ENCODE measurements at regions not wholly inside any gene's neighbourhood (a gene's known extent, or its start where the extent isn't known, plus 50 kb on each side); places are given as distances from the start of the nearest gene placed in this dataset.
A peak's percentile ranks its signal among the peaks of the same experiment; 100 is the strongest.

- DNase-seq, result no peak
Measured at GRCh38 chr2:57733956-57734355, 312.6 kb upstream of the VRK2 start.

- DNase-seq, result no peak
Measured at GRCh38 chr2:57740891-57741290, 305.7 kb upstream of the VRK2 start.

GRCh38 chr2:57753636-57754035 lies 293.0 kb upstream of the VRK2 start:
- DNase-seq, result no peak

GRCh38 chr2:57758686-57759085 lies 287.9 kb upstream of the VRK2 start:
- no peak for DNase-seq

- DNase-seq, result no peak
Measured at GRCh38 chr2:57759131-57759530, 287.5 kb upstream of the VRK2 start.

GRCh38 chr2:57759822-57760300 lies 286.7 kb upstream of the VRK2 start:
- peak; percentile 37 for DNase-seq

DNA sequence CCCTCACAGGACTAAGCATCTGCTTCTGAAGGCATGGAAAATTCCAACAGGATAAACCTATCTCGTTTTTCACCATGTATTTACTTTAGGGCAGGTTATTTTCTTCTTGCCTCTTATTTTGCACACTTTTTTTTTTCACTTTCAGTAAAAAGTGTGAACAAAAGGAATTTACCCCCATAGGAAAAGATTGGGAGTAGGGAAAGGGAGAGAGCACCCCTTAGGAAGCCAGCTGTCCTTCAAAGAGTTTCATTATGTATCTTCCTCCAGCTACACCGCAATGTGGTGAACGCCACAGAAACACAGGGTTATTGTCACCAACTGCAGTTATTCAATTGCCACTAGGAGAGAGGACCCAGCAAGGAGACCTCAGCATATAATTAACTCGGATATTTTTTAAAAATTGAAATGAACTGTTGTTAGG lies 286.2 kb upstream of the VRK2 start:
- no peak for DNase-seq

DNA sequence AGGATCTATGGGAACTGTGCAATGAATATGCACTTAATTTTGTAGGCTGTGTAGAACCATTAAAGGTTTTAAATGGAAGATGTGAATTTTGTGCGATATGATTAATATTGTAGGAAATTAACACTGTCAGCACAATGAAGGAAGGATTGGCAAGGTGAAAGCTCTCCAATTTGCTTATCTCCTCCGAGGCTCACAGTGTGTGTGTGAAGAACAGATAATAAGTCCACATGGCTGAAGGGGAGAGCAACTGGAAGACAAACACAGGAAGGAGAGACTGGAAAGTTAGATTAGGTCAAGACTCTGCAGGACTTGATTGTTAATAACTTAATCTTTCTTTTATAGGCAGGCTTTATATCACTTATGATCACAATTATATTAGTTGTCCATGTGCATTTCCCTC lies 269.7 kb upstream of the VRK2 start:
- DNase-seq, result no peak

DNA sequence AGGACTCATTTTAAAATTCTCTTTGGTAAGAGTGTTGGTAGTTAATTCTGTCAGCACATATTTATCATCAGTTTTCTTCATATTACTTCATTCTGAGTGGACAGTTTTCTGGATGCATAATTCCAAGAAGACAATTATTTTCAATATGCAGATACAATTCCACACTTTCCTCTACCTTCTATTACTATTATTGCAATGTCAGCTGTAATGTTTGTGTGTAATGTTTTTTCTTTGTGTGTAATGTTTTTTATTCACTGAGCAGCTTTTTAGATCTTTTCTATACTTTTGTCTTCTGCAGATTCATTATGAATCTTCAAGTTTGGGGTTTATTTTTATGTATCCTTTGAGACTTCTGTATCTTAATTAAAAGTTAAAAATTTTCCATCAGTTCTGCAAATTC lies 264.0 kb upstream of the VRK2 start:
- DNase-seq, result no peak

GRCh38 chr2:57793310-57793709 lies 253.3 kb upstream of the VRK2 start:
- no peak for DNase-seq

- no peak for DNase-seq
Measured at GRCh38 chr2:57796527-57796926, 250.1 kb upstream of the VRK2 start.

- no peak for DNase-seq
Measured at GRCh38 chr2:57798346-57798745, 248.3 kb upstream of the VRK2 start.

- DNase-seq, result no peak
Measured at GRCh38 chr2:57802243-57802642, 244.4 kb upstream of the VRK2 start.

DNA sequence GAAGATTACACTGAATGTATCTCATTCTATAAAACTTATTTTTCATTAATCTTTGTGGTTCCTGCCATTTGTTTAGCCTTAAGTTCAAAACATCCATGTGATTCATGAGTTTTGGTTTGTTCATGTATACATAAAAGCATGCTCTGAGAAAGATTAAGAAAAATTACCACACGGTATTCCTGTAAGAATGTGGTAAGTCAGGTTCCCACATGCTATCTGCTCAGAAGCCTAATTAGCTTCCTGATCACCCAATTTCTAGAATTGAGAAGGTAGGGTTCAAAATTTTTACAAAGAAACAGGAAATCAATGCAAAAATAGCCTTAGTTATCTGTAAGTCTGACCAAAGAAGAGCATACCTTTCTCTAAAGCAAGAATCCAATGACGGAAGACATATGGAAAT lies 241.6 kb upstream of the VRK2 start:
- no peak for DNase-seq

GRCh38 chr2:57806449-57806968 lies 240.1 kb upstream of the VRK2 start:
- no peak for DNase-seq

GRCh38 chr2:57809230-57809629 lies 237.4 kb upstream of the VRK2 start:
- DNase-seq, result no peak

DNA sequence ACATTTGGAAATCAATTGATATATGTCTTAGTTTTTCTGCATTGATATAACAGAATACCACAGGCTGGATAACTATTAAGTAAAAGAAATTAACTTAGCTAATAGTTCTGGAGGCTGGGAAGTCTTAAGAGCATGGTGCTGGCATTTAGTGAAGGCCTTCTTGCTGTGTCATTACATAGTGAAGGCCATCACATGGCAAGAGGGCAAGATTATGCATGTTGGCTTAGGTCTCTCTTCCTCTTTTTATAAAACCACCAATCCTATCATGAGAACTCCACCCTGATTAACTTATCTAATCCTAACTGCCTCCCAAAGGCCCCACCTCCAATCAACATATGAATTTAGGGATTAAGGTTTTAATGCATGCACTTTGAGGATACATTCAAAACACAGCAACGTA lies 225.5 kb upstream of the VRK2 start:
- DNase-seq, result no peak

DNA sequence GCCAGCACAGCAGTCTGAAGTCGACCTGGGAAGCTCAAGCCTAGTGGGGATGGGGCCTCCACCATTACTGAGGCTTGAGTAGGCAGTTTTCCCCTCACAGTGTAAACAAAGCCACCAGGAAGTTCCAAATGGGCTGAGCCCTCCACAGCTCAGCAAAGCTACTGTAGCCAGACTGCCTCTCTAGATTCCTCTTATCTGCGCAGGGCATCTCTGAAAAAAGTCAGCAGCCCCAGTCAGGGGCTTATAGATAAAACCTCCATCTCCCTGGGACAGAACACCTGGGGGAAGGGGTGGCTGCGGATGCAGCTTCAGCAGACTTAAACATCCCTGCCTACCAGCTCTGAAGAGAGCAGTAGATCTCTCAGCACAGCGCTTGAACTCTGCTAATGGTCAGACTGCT lies 218.4 kb upstream of the VRK2 start:
- DNase-seq, result no peak

DNA sequence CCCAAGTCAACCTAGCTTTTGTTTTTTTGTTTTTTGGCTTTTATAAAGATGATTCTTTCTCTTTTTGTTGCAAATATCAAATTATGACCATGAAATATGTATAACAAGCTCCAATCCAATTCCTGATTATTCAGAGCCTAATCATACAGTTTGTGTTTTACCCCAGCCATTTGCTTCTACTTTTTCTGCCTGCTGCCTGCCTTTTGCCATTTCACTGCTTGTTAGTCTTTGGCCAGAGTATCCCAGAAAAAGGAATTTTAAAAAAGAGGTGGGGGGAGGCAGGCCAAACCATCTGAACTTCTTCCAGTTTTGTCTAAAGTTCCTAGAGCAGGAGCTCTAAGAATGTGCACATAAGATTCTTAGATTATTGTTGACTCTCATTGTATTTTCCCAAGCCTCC lies 211.9 kb upstream of the VRK2 start:
- no peak for DNase-seq

DNA sequence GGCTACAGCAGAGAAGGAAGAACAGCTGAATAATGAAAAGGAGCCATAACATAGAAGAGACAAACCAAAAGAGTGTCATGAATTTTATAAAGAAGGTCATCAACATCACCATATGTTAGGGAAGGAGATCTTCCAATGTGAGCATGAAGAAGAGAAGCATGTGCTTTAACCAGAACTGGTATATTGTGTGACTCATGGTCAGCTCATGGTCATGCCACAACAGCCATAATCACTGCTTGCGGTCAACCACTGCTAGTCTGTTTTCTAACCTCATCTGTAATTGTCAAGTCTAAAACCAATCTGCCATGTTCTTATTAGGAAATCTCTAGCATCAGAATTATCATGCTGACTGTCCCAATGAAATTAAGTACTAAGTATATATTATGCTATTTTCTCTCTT lies 204.1 kb upstream of the VRK2 start:
- DNase-seq, result no peak

GRCh38 chr2:57843158-57843557 lies 203.4 kb upstream of the VRK2 start:
- DNase-seq, result no peak

DNA sequence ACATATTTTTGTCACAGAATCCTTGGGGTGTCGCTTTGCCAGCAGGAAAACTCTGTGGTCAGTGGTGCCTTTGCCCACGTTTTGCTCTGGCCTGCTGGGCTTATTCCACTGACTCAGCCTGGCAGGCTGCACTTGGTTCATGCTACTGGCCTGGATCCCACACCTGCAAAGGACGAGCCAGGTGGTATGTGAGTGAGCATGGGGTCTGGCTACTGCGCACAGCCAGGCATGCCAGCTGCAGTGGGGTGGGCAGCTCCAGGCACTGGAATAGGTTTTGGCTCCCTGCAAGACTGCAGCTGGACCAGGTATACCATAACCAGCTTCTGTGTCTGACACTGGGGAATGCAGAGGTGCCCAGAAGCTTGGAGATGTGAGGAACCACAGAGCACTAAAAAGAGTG lies 197.9 kb upstream of the VRK2 start:
- no peak for DNase-seq

- DNase-seq, result no peak
Measured at GRCh38 chr2:57849843-57850242, 196.8 kb upstream of the VRK2 start.

- DNase-seq, result no peak
Measured at GRCh38 chr2:57850415-57851130, 196.0 kb upstream of the VRK2 start.

DNA sequence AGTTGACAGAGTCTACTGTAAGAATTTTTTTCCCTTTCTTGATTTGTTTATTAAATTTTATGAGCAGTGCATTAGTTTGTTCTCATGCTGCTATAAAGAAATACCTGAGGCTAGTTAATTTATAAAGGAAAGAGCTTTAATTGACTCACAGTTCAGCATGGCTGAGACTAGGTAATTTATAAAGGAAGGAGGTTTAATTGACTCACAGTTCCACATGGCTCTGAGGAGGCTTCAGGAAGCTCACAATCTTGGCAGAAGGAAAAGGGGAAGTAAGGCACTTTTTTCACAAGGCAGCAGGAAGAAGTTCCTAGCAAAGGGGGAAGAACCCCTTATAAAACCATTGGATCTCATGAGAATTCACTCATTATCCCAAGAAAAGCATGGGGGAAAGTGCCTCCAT lies 191.4 kb upstream of the VRK2 start:
- no peak for DNase-seq

Measured in NCI-H1417 treated with DMSO at 0.1 percent for 48 hours (cell line).